ENCODE measurements at regions not wholly inside any gene's neighbourhood (a gene's known extent, or its start where the extent isn't known, plus 50 kb on each side); places are given as distances from the start of the nearest gene placed in this dataset.

GRCh38 chr13:77422724-77423123, 95.8 kb upstream of the MYCBP2 start:
- Histone ChIP-seq H3F3A (ENCODE audit: insufficient read depth) (no peaks in the 10 kb centered on the region), H3K27ac (ENCODE audit: low read depth, low read length) (no peak overlapping the region), H3K27me3 (ENCODE audit: low read length) (no peaks in the 10 kb centered on the region), H3K9me2 (replicated peaks; ENCODE audit: insufficient read depth, low read length) (no peaks in the 10 kb centered on the region), H2AFZ (ENCODE audit: low read depth, low read length, severe bottlenecking) (no peak overlapping the region), H3K9ac (ENCODE audit: low read length) (no peak overlapping the region), H4K20me1 (ENCODE audit: low read depth, low read length) (no peaks in the 10 kb centered on the region), H3K79me2 (ENCODE audit: insufficient read depth, low read length) (no peaks in the 10 kb centered on the region), H3K36me3 (ENCODE audit: low read length) (no peaks in the 10 kb centered on the region), H3K4me3 (ENCODE audit: insufficient read depth, low read length, poor library complexity, severe bottlenecking) (no peak overlapping the region), H3K9me3 (ENCODE audit: insufficient read depth, low read length) (no peaks in the 10 kb centered on the region), H3K4me2 (ENCODE audit: low read depth, low read length, poor library complexity, severe bottlenecking) (no peak overlapping the region)
- TF ChIP-seq EZH2phosphoT487 (conservative IDR thresholded peaks at IDR 0.05; ENCODE audit: low read length) (no peak), CTCF (IDR thresholded peaks at IDR 0.05; ENCODE audit: insufficient read depth, low read length, poor library complexity, severe bottlenecking) (no peak)

GRCh38 chr13:77417897-77418296, 91.0 kb upstream of the MYCBP2 start:
- Histone ChIP-seq H3K79me2 (ENCODE audit: insufficient read depth, low read length) (no peaks in the 10 kb centered on the region), H3K4me3 (ENCODE audit: insufficient read depth, low read length, poor library complexity, severe bottlenecking) (no peak overlapping the region), H3K9me3 (ENCODE audit: insufficient read depth, low read length) (no peaks in the 10 kb centered on the region), H2AFZ (ENCODE audit: low read depth, low read length, severe bottlenecking) (no peak overlapping the region), H4K20me1 (ENCODE audit: low read depth, low read length) (no peaks in the 10 kb centered on the region), H3K9ac (ENCODE audit: low read length) (no peak overlapping the region), H3K27me3 (ENCODE audit: low read length) (no peaks in the 10 kb centered on the region), H3K9me2 (replicated peaks; ENCODE audit: insufficient read depth, low read length) (no peaks in the 10 kb centered on the region), H3K27ac (ENCODE audit: low read depth, low read length) (no peak overlapping the region), H3K4me2 (ENCODE audit: low read depth, low read length, poor library complexity, severe bottlenecking) (no peak overlapping the region), H3F3A (ENCODE audit: insufficient read depth) (no peaks in the 10 kb centered on the region), H3K36me3 (ENCODE audit: low read length) (no peaks in the 10 kb centered on the region)
- TF ChIP-seq EZH2phosphoT487 (conservative IDR thresholded peaks at IDR 0.05; ENCODE audit: low read length) (no peak), CTCF (IDR thresholded peaks at IDR 0.05; ENCODE audit: insufficient read depth, low read length, poor library complexity, severe bottlenecking) (no peak)

- no peak overlapping the region for H2AFZ ChIP-seq (ENCODE audit: low read depth, low read length, severe bottlenecking)
- no peak overlapping the region for H3K4me2 ChIP-seq (ENCODE audit: low read depth, low read length, poor library complexity, severe bottlenecking)
- no peak overlapping the region for H3K27ac ChIP-seq (ENCODE audit: low read depth, low read length)
- H3K9me2 ChIP-seq (replicated peaks; ENCODE audit: insufficient read depth, low read length) = no peaks in the 10 kb centered on the region
- no peaks in the 10 kb centered on the region for H3K79me2 ChIP-seq (ENCODE audit: insufficient read depth, low read length)
- no peaks in the 10 kb centered on the region for H3K36me3 ChIP-seq (ENCODE audit: low read length)
- no peaks in the 10 kb centered on the region for H4K20me1 ChIP-seq (ENCODE audit: low read depth, low read length)
- H3K27me3 ChIP-seq (ENCODE audit: low read length) = no peaks in the 10 kb centered on the region
- H3F3A ChIP-seq (ENCODE audit: insufficient read depth) = no peaks in the 10 kb centered on the region
- TF ChIP-seq EZH2phosphoT487 (conservative IDR thresholded peaks at IDR 0.05; ENCODE audit: low read length) (no peak), CTCF (IDR thresholded peaks at IDR 0.05; ENCODE audit: insufficient read depth, low read length, poor library complexity, severe bottlenecking) (no peak)
- no peak overlapping the region for H3K9ac ChIP-seq (ENCODE audit: low read length)
- H3K9me3 ChIP-seq (ENCODE audit: insufficient read depth, low read length) = no peaks in the 10 kb centered on the region
- no peak overlapping the region for H3K4me3 ChIP-seq (ENCODE audit: insufficient read depth, low read length, poor library complexity, severe bottlenecking)
Measured at GRCh38 chr13:77416666-77417212, 89.8 kb upstream of the MYCBP2 start.
